Mesendoderm (in vitro differentiated cells): ENCODE measurements at regions not wholly inside any gene's neighbourhood (a gene's known extent, or its start where the extent isn't known, plus 50 kb on each side); places are given as distances from the start of the nearest gene placed in this dataset.

Experiments used
- DNase-seq: peaks from one replicate; pipeline ENCODE4 v3.0.0; 2013
- H2AK5ac ChIP-seq: 2 replicates; pipeline ENCODE4 v1.6.1; 2013; ENCODE audit warnings: low read length, inconsistent platforms
- H2BK120ac ChIP-seq: 2 replicates; pipeline ENCODE4 v1.6.1; 2013; ENCODE audit warnings: low read depth, mild to moderate bottlenecking, low read length, moderate library complexity, mixed read lengths
- H2BK15ac ChIP-seq: replicated peaks from 2 replicates; pipeline ENCODE4 v1.6.1; 2013; ENCODE audit warnings: low read depth, mild to moderate bottlenecking, moderate library complexity
- H2BK5ac ChIP-seq: 2 replicates; pipeline ENCODE4 v1.6.1; 2013; ENCODE audit warnings: low read length, inconsistent platforms
- H3K18ac ChIP-seq: 2 replicates; pipeline ENCODE4 v1.6.1; 2013; ENCODE audit warnings: mild to moderate bottlenecking, low read length, mixed read lengths
- H3K23ac ChIP-seq: one replicate; pipeline ENCODE4 v1.6.1; 2013; ENCODE audit warnings: low read length
- H3K27ac ChIP-seq: 2 replicates; pipeline ENCODE4 v1.5.1; 2013; ENCODE audit warnings: low read depth, mild to moderate bottlenecking, inconsistent platforms, low read length, moderate library complexity
- H3K27me3 ChIP-seq: 2 replicates; pipeline ENCODE4 v1.6.1; 2013; ENCODE audit warnings: low read length, control low read depth, mild to moderate bottlenecking, inconsistent platforms; ENCODE audit not compliant: insufficient read depth, poor library complexity
- H3K36me3 ChIP-seq: 2 replicates; pipeline ENCODE4 v1.6.1; 2013; ENCODE audit warnings: low read length, inconsistent platforms; ENCODE audit not compliant: control insufficient read depth, insufficient read depth
- H3K4ac ChIP-seq: one replicate; pipeline ENCODE4 v1.6.1; 2013; ENCODE audit warnings: low read depth, mild to moderate bottlenecking, low read length, moderate library complexity
- H3K4me1 ChIP-seq: 2 replicates; pipeline ENCODE4 v1.6.1; 2013; ENCODE audit warnings: low read depth, low read length, inconsistent platforms; ENCODE audit not compliant: control insufficient read depth
- H3K4me2 ChIP-seq: 2 replicates; pipeline ENCODE4 v1.6.1; 2013; ENCODE audit warnings: low read length
- H3K4me3 ChIP-seq: 2 replicates; pipeline ENCODE4 v1.5.1; 2013; ENCODE audit warnings: mild to moderate bottlenecking, low read length
- H3K56ac ChIP-seq: one replicate; pipeline ENCODE4 v1.6.1; 2013; ENCODE audit warnings: low read length
- H3K79me1 ChIP-seq: 2 replicates; pipeline ENCODE4 v1.6.1; 2013; ENCODE audit warnings: low read length, inconsistent platforms
- H3K79me2 ChIP-seq: 2 replicates; pipeline ENCODE4 v1.6.1; 2013; ENCODE audit warnings: mild to moderate bottlenecking, low read length; ENCODE audit not compliant: control insufficient read depth, insufficient read depth
- H3K9ac ChIP-seq: 2 replicates; pipeline ENCODE4 v1.6.1; 2013; ENCODE audit warnings: low read length, inconsistent platforms
- H4K5ac ChIP-seq: one replicate; pipeline ENCODE4 v1.6.1; 2013; ENCODE audit warnings: low read length
- H4K8ac ChIP-seq: one replicate; pipeline ENCODE4 v1.6.1; 2013; ENCODE audit warnings: low read depth, mild to moderate bottlenecking, control low read depth, low read length, moderate library complexity
- WGBS: extraction: QIAGEN DNeasy Blood & Tissue Kit; methylation state at CpG from one replicate; pipeline ENCODE4 v1.1.7; 2013; ENCODE audit warnings: low lambda C conversion rate, missing lambda C conversion rate; ENCODE audit not compliant: insufficient coverage; ENCODE audit errors: extremely low coverage; 5-methylcytosine and 5-hydroxymethylcytosine counted together

GRCh38 chr14:86027144-86027543 lies 497.2 kb downstream of the FLRT2 start:
- no peak overlapping the region for H4K8ac ChIP-seq

GRCh38 chr14:86022031-86022629 lies 492.2 kb downstream of the FLRT2 start:
- H2AK5ac ChIP-seq, result no peak overlapping the region
- H3K4me1 ChIP-seq, result no peaks in the 10 kb centered on the region
- peaks cover under 1% of the 10 kb centered on the region for H3K27me3 ChIP-seq
- no peak overlapping the region for H3K23ac ChIP-seq
- no peak overlapping the region for H3K9ac ChIP-seq
- WGBS, result no CpG with 5 or more reads among the region's 3 CpGs
- H3K18ac ChIP-seq, result no peak overlapping the region
- H2BK120ac ChIP-seq, result no peak overlapping the region
- no peak overlapping the region for H3K4me3 ChIP-seq
- H3K36me3 ChIP-seq, result no peaks in the 10 kb centered on the region
- no peaks in the 10 kb centered on the region for H3K79me1 ChIP-seq
- H3K4me2 ChIP-seq, result no peak overlapping the region
- H2BK5ac ChIP-seq, result no peak overlapping the region
- no peak overlapping the region for H4K5ac ChIP-seq
- no peak overlapping the region for H3K27ac ChIP-seq
- no peak overlapping the region for H3K56ac ChIP-seq
- no peak overlapping the region for H2BK15ac ChIP-seq
- no peak overlapping the region for H4K8ac ChIP-seq
- H3K79me2 ChIP-seq, result no peaks in the 10 kb centered on the region
- no peak for DNase-seq
- H3K4ac ChIP-seq, result no peak overlapping the region

More at GRCh38 chr14:86027144-86027543, 497.2 kb downstream of the FLRT2 start:
- Histone ChIP-seq H3K4me3 (no peak overlapping the region), H3K23ac (no peak overlapping the region), H3K4ac (no peak overlapping the region), H3K36me3 (no peaks in the 10 kb centered on the region), H3K18ac (no peak overlapping the region), H2BK15ac (no peak overlapping the region), H2BK5ac (no peak overlapping the region), H3K79me1 (no peaks in the 10 kb centered on the region), H2AK5ac (no peak overlapping the region), H3K4me1 (no peaks in the 10 kb centered on the region), H3K4me2 (no peak overlapping the region), H3K56ac (no peak overlapping the region), H3K9ac (no peak overlapping the region), H3K27ac (no peak overlapping the region), H2BK120ac (no peak overlapping the region), H3K79me2 (no peaks in the 10 kb centered on the region), H3K27me3 (peaks cover 1% of the 10 kb centered on the region), H4K5ac (no peak overlapping the region)
- DNase-seq, result no peak

- H3K56ac ChIP-seq, result no peak overlapping the region
- no peak overlapping the region for H3K18ac ChIP-seq
- H3K79me1 ChIP-seq, result no peaks in the 10 kb centered on the region
- H3K4ac ChIP-seq, result no peak overlapping the region
- H4K8ac ChIP-seq, result no peak overlapping the region
- H3K4me1 ChIP-seq, result no peaks in the 10 kb centered on the region
- H3K27ac ChIP-seq, result no peak overlapping the region
- H4K5ac ChIP-seq, result no peak overlapping the region
- DNase-seq, result no peak
- H2BK5ac ChIP-seq, result no peak overlapping the region
- H3K4me2 ChIP-seq, result no peak overlapping the region
- no peak overlapping the region for H3K4me3 ChIP-seq
- H3K36me3 ChIP-seq, result no peaks in the 10 kb centered on the region
- no peak overlapping the region for H2BK15ac ChIP-seq
- H3K9ac ChIP-seq, result no peak overlapping the region
- H2BK120ac ChIP-seq, result no peak overlapping the region
- H2AK5ac ChIP-seq, result no peak overlapping the region
- H3K23ac ChIP-seq, result no peak overlapping the region
- H3K79me2 ChIP-seq, result no peaks in the 10 kb centered on the region
- H3K27me3 ChIP-seq, result no peaks in the 10 kb centered on the region
These were observed 490.9 kb downstream of the FLRT2 start for GRCh38 chr14:86020841-86021240.

- Histone ChIP-seq H3K23ac (no peak overlapping the region), H3K27me3 (no peaks in the 10 kb centered on the region), H3K4me2 (no peak overlapping the region), H3K4me1 (no peaks in the 10 kb centered on the region), H3K9ac (no peak overlapping the region), H3K56ac (no peak overlapping the region), H3K36me3 (no peaks in the 10 kb centered on the region), H2BK15ac (no peak overlapping the region), H2AK5ac (no peak overlapping the region), H3K4me3 (no peak overlapping the region), H2BK5ac (no peak overlapping the region), H3K18ac (no peak overlapping the region), H3K79me1 (no peaks in the 10 kb centered on the region), H3K79me2 (no peaks in the 10 kb centered on the region), H3K27ac (no peak overlapping the region), H4K8ac (no peak overlapping the region), H3K4ac (no peak overlapping the region), H4K5ac (no peak overlapping the region), H2BK120ac (no peak overlapping the region)
- WGBS, result no CpG with 5 or more reads among the region's 1 CpG
- no peak for DNase-seq
These were observed 486.0 kb downstream of the FLRT2 start for GRCh38 chr14:86015941-86016340.

- Histone ChIP-seq H2BK120ac (no peak overlapping the region), H2BK15ac (no peak overlapping the region), H3K27ac (no peak overlapping the region), H3K4me1 (no peaks in the 10 kb centered on the region), H3K9ac (no peak overlapping the region), H3K79me1 (no peaks in the 10 kb centered on the region), H3K36me3 (no peaks in the 10 kb centered on the region), H3K27me3 (no peaks in the 10 kb centered on the region), H3K79me2 (no peaks in the 10 kb centered on the region), H4K5ac (no peak overlapping the region), H3K4me2 (no peak overlapping the region), H2BK5ac (no peak overlapping the region), H4K8ac (no peak overlapping the region), H2AK5ac (no peak overlapping the region), H3K4ac (no peak overlapping the region), H3K4me3 (no peak overlapping the region), H3K23ac (no peak overlapping the region), H3K18ac (no peak overlapping the region), H3K56ac (no peak overlapping the region)
- DNase-seq, result no peak
- no CpG with 5 or more reads among the region's 1 CpG for WGBS
These were observed 485.6 kb downstream of the FLRT2 start for GRCh38 chr14:86015511-86015910.

GRCh38 chr14:86013641-86014040 lies 483.7 kb downstream of the FLRT2 start:
- Histone ChIP-seq H3K27me3 (no peaks in the 10 kb centered on the region), H2BK5ac (no peak overlapping the region), H3K27ac (no peak overlapping the region), H3K4me3 (no peak overlapping the region), H2BK120ac (no peak overlapping the region), H3K4ac (no peak overlapping the region), H4K8ac (no peak overlapping the region), H3K9ac (no peak overlapping the region), H3K4me2 (no peak overlapping the region), H3K23ac (no peak overlapping the region), H2AK5ac (no peak overlapping the region), H3K36me3 (no peaks in the 10 kb centered on the region), H3K4me1 (no peaks in the 10 kb centered on the region), H2BK15ac (no peak overlapping the region), H3K79me1 (no peaks in the 10 kb centered on the region), H3K56ac (no peak overlapping the region), H4K5ac (no peak overlapping the region), H3K18ac (no peak overlapping the region), H3K79me2 (no peaks in the 10 kb centered on the region)
- no CpG with 5 or more reads among the region's 3 CpGs for WGBS
- DNase-seq, result no peak
